IPS DF 4.7 (cell line): ENCODE measurements at regions not wholly inside any gene's neighbourhood (a gene's known extent, or its start where the extent isn't known, plus 50 kb on each side); places are given as distances from the start of the nearest gene placed in this dataset.

Experiments used
- DNase-seq: peaks from one replicate; pipeline ENCODE4 v3.0.0-alpha.2; 2013; ENCODE audit warnings: low spot score; ENCODE audit errors: extremely low read depth

GRCh38 chr13:111638233-111638632 lies 317.8 kb downstream of the TEX29 start:
- no peak for DNase-seq

GRCh38 chr13:111639196-111639705 lies 318.8 kb downstream of the TEX29 start:
- DNase-seq = no peak

- DNase-seq = no peak
These were observed 319.6 kb downstream of the TEX29 start for GRCh38 chr13:111640006-111640405.

GRCh38 chr13:111640476-111640875 lies 320.0 kb downstream of the TEX29 start:
- DNase-seq = no peak

- DNase-seq = no peak
These were observed 321.8 kb downstream of the TEX29 start for GRCh38 chr13:111642156-111642767.

- no peak for DNase-seq
These were observed 324.3 kb downstream of the TEX29 start for GRCh38 chr13:111644750-111645149.

- DNase-seq = no peak
These were observed 324.8 kb downstream of the TEX29 start for GRCh38 chr13:111645198-111645597.

- no peak for DNase-seq
These were observed 325.4 kb downstream of the TEX29 start for GRCh38 chr13:111645598-111646455.

GRCh38 chr13:111646456-111646855 lies 326.0 kb downstream of the TEX29 start:
- DNase-seq = no peak

- no peak for DNase-seq
These were observed 328.4 kb downstream of the TEX29 start for GRCh38 chr13:111648885-111649284.

GRCh38 chr13:111650626-111651025 lies 330.2 kb downstream of the TEX29 start:
- DNase-seq = no peak

- no peak for DNase-seq
These were observed 332.2 kb downstream of the TEX29 start for GRCh38 chr13:111652676-111653075.

GRCh38 chr13:111654531-111654930 lies 334.1 kb downstream of the TEX29 start:
- no peak for DNase-seq

GRCh38 chr13:111656439-111656838 lies 336.0 kb downstream of the TEX29 start:
- DNase-seq = no peak

GRCh38 chr13:111657013-111657412 lies 336.6 kb downstream of the TEX29 start:
- no peak for DNase-seq

- DNase-seq = no peak
These were observed 338.0 kb downstream of the TEX29 start for GRCh38 chr13:111658145-111659100.

- DNase-seq = no peak
These were observed 338.9 kb downstream of the TEX29 start for GRCh38 chr13:111659219-111659775.

GRCh38 chr13:111659842-111660241 lies 339.4 kb downstream of the TEX29 start:
- no peak for DNase-seq

GRCh38 chr13:111661052-111661451 lies 340.6 kb downstream of the TEX29 start:
- DNase-seq = no peak

GRCh38 chr13:111661776-111662175 lies 341.3 kb downstream of the TEX29 start:
- no peak for DNase-seq

GRCh38 chr13:111662451-111662850 lies 342.0 kb downstream of the TEX29 start:
- no peak for DNase-seq
